ENCODE measurements at regions not wholly inside any gene's neighbourhood (a gene's known extent, or its start where the extent isn't known, plus 50 kb on each side); places are given as distances from the start of the nearest gene placed in this dataset.

GRCh38 chr18:3394648-3395047 lies 55.3 kb upstream of the TGIF1 start:
- TF ChIP-seq CTCF (IDR thresholded peaks at IDR 0.05) (no peak), POLR2AphosphoS5 (IDR thresholded peaks at IDR 0.05) (no peak), POLR2A (IDR thresholded peaks at IDR 0.05) (no peak)
- Histone ChIP-seq H3K27ac (no peak overlapping the region), H3K9me3 (no peaks in the 10 kb centered on the region), H3K27me3 (replicated peaks; ENCODE audit: insufficient read depth) (no peaks in the 10 kb centered on the region), H3K4me1 (replicated peaks) (peaks cover 4% of the 10 kb centered on the region), H3K4me3 (no peak overlapping the region), H3K36me3 (no peaks in the 10 kb centered on the region)
- no peak for DNase-seq (ENCODE audit: low spot score)
- WGBS = 97% methylated on average over 5 of the region's 5 CpGs
- intact Hi-C loops (cut with DNase I) = no loop called here

- H3K4me3 ChIP-seq = no peak overlapping the region
- 40% methylated on average over 2 of the region's 2 CpGs for WGBS
- H3K27me3 ChIP-seq (replicated peaks; ENCODE audit: insufficient read depth) = no peaks in the 10 kb centered on the region
- H3K27ac ChIP-seq = no peak overlapping the region
- intact Hi-C loops (cut with DNase I) = no loop called here
- TF ChIP-seq POLR2AphosphoS5 (IDR thresholded peaks at IDR 0.05) (peak; percentile 45), CTCF (IDR thresholded peaks at IDR 0.05) (no peak), POLR2A (IDR thresholded peaks at IDR 0.05) (no peak)
- peaks cover 4% of the 10 kb centered on the region for H3K4me1 ChIP-seq (replicated peaks)
- no peaks in the 10 kb centered on the region for H3K9me3 ChIP-seq
- H3K36me3 ChIP-seq = no peaks in the 10 kb centered on the region
- DNase-seq (ENCODE audit: low spot score) = peak; percentile 25
Observed at GRCh38 chr18:3395466-3395865, 54.5 kb upstream of the TGIF1 start.

- Histone ChIP-seq H3K4me3 (no peak overlapping the region), H3K4me1 (replicated peaks) (peaks cover 4% of the 10 kb centered on the region), H3K36me3 (no peaks in the 10 kb centered on the region), H3K9me3 (no peaks in the 10 kb centered on the region), H3K27me3 (replicated peaks; ENCODE audit: insufficient read depth) (no peaks in the 10 kb centered on the region), H3K27ac (peak overlapping the region; percentile 37 to 49)
- no peak for DNase-seq (ENCODE audit: low spot score)
- TF ChIP-seq POLR2A (IDR thresholded peaks at IDR 0.05) (no peak), POLR2AphosphoS5 (IDR thresholded peaks at IDR 0.05) (no peak), CTCF (IDR thresholded peaks at IDR 0.05) (no peak)
- 34% methylated on average over 7 of the region's 7 CpGs for WGBS
- intact Hi-C loops (cut with DNase I) = no loop called here
Observed at GRCh38 chr18:3397031-3397750, 52.8 kb upstream of the TGIF1 start.

GRCh38 chr18:3397786-3398185 lies 52.2 kb upstream of the TGIF1 start:
- H3K27ac ChIP-seq = peak overlapping the region in 1 of 2 donors; percentile 37
- H3K4me3 ChIP-seq = no peak overlapping the region
- intact Hi-C loops (cut with DNase I) = no loop called here
- H3K27me3 ChIP-seq (replicated peaks; ENCODE audit: insufficient read depth) = no peaks in the 10 kb centered on the region
- TF ChIP-seq POLR2A (IDR thresholded peaks at IDR 0.05) (no peak), CTCF (IDR thresholded peaks at IDR 0.05) (no peak), POLR2AphosphoS5 (IDR thresholded peaks at IDR 0.05) (no peak)
- H3K36me3 ChIP-seq = no peaks in the 10 kb centered on the region
- H3K4me1 ChIP-seq (replicated peaks) = peaks cover 4% of the 10 kb centered on the region
- no peaks in the 10 kb centered on the region for H3K9me3 ChIP-seq
- 88% methylated on average over 2 of the region's 2 CpGs for WGBS
- no peak for DNase-seq (ENCODE audit: low spot score)

Measured in prostate gland (tissue), 2 donors.